CD14-positive monocyte (primary cell): ENCODE measurements at regions not wholly inside any gene's neighbourhood (a gene's known extent, or its start where the extent isn't known, plus 50 kb on each side); places are given as distances from the start of the nearest gene placed in this dataset.

Source experiments
- DNase-seq, 3 donors: peaks; one replicate each; pipeline ENCODE4 v3.0.0-alpha.2; 2011 to 2022
- H2AFZ ChIP-seq: 2 replicates; pipeline ENCODE4 v1.6.0; 2012; ENCODE audit warnings: mild to moderate bottlenecking, low read depth, low read length, inconsistent platforms; ENCODE audit not compliant: insufficient read depth, poor library complexity, severe bottlenecking
- H3K27ac ChIP-seq, 2 donors: 1 replicate in 1 of 2; 2 replicates in 1 of 2; pipeline ENCODE4 v1.5.1; 2012 to 2013; ENCODE audit warnings: low read length in 2 of 2, control low read depth in 1 of 2, inconsistent platforms in 1 of 2, low read depth in 1 of 2, mild to moderate bottlenecking in 1 of 2
- H3K27me3 ChIP-seq, 2 donors: one replicate each; pipeline versions ENCODE4 v1.6.0 to v1.6.1; 2011 to 2013; ENCODE audit warnings: low read length in 2 of 2; ENCODE audit not compliant: control insufficient read depth in 2 of 2, insufficient read depth in 2 of 2
- H3K36me3 ChIP-seq, 2 donors: replicated peaks in 1 of 2; 1 replicate in 1 of 2; 2 replicates in 1 of 2; pipeline versions ENCODE4 v1.5.1 to v1.6.1; 2012 to 2013; ENCODE audit warnings: low read length in 2 of 2, control low read depth in 1 of 2, inconsistent platforms in 1 of 2, mild to moderate bottlenecking in 1 of 2; ENCODE audit not compliant: insufficient read depth in 2 of 2, control insufficient read depth in 1 of 2
- H3K4me1 ChIP-seq, 2 donors: 1 replicate in 1 of 2; 2 replicates in 1 of 2; pipeline versions ENCODE4 v1.5.1 to v1.6.1; 2012 to 2013; ENCODE audit warnings: low read length in 2 of 2, control low read depth in 1 of 2, inconsistent platforms in 1 of 2, mild to moderate bottlenecking in 1 of 2, moderate library complexity in 1 of 2; ENCODE audit not compliant: insufficient read depth in 2 of 2, control insufficient read depth in 1 of 2
- H3K4me2 ChIP-seq: replicated peaks from 2 replicates; pipeline ENCODE3; 2012; ENCODE audit warnings: low read length, moderate library complexity, mild to moderate bottlenecking; ENCODE audit not compliant: poor library complexity, severe bottlenecking; ENCODE audit errors: extremely low read depth
- H3K4me3 ChIP-seq, 3 experiments: fragments of 200-600 bp in 1 of 3; sonication (generic) in 1 of 3; replicated peaks in 1 of 3; 1 replicate in 2 of 3; 2 replicates in 1 of 3; pipeline ENCODE4 v1.5.1; 2011 to 2013; ENCODE audit warnings: low read length in 3 of 3, mild to moderate bottlenecking in 3 of 3, control low read depth in 2 of 3, low read depth in 2 of 3, inconsistent platforms in 1 of 3, moderate library complexity in 1 of 3
- H3K79me2 ChIP-seq: 2 replicates; pipeline ENCODE4 v1.6.0; 2012; ENCODE audit warnings: mild to moderate bottlenecking, control low read depth, inconsistent platforms, low read length, moderate library complexity; ENCODE audit not compliant: insufficient read depth
- H3K9ac ChIP-seq: 2 replicates; pipeline ENCODE4 v1.6.0; 2017; ENCODE audit warnings: low read length, mild to moderate bottlenecking; ENCODE audit not compliant: insufficient read depth, poor library complexity, severe bottlenecking
- H3K9me3 ChIP-seq, 2 donors: replicated peaks in 1 of 2; 1 replicate in 1 of 2; 2 replicates in 1 of 2; pipeline versions ENCODE4 v1.5.1 to v1.6.1; 2012 to 2013; ENCODE audit warnings: low read length in 2 of 2, control low read depth in 1 of 2; ENCODE audit not compliant: control insufficient read depth in 1 of 2, insufficient read depth in 1 of 2
- H4K20me1 ChIP-seq: 2 replicates; pipeline ENCODE4 v1.6.0; 2012; ENCODE audit warnings: mild to moderate bottlenecking, low read length, control low read depth, moderate library complexity; ENCODE audit not compliant: insufficient read depth
- H3K27ac Mint-ChIP-seq, 7 donors: one replicate each; pipeline ENCODE4 v1.8.0; 2020; ENCODE audit warnings: mild to moderate bottlenecking in 7 of 7, mixed read lengths in 7 of 7, moderate library complexity in 6 of 7, inconsistent platforms in 2 of 7
- H3K27me3 Mint-ChIP-seq, 3 donors: one replicate each; pipeline ENCODE4 v1.8.0; 2021 to 2022; ENCODE audit warnings: low read depth in 3 of 3, mild to moderate bottlenecking in 3 of 3, mixed read lengths in 3 of 3, moderate library complexity in 3 of 3, inconsistent platforms in 1 of 3
- H3K36me3 Mint-ChIP-seq, 2 donors: one replicate each; pipeline ENCODE4 v1.8.0; 2020; ENCODE audit warnings: mixed read lengths in 2 of 2, inconsistent platforms in 1 of 2, mild to moderate bottlenecking in 1 of 2
- H3K4me1 Mint-ChIP-seq: one replicate; pipeline ENCODE4 v1.8.0; 2020; ENCODE audit warnings: mild to moderate bottlenecking, mixed read lengths
- H3K4me3 Mint-ChIP-seq, 2 donors: one replicate each; pipeline ENCODE4 v1.8.0; 2020; ENCODE audit warnings: mild to moderate bottlenecking in 2 of 2, mixed read lengths in 2 of 2, moderate library complexity in 1 of 2
- H3K9me3 Mint-ChIP-seq, 7 donors: one replicate each; pipeline ENCODE4 v1.8.0; 2020 to 2022; ENCODE audit warnings: mixed read lengths in 7 of 7, mild to moderate bottlenecking in 6 of 7, moderate library complexity in 6 of 7, inconsistent platforms in 2 of 7
- CTCF ChIP-seq: fragments of 200-600 bp; IDR thresholded peaks from one replicate; pipeline ENCODE4 v1.8.0; 2022; ENCODE audit warnings: antibody characterized with exemption, mild to moderate bottlenecking
- WGBS: methylation state at CpG from one replicate; pipeline ENCODE4 v1.1.5; 2013; ENCODE audit warnings: missing lambda C conversion rate; ENCODE audit not compliant: insufficient coverage; 5-methylcytosine and 5-hydroxymethylcytosine counted together
- intact Hi-C, 2 donors: fragments of 100-400 bp; cut with micrococcal nuclease; formaldehyde crosslinking; loops; one replicate each; pipeline versions ENCODE4 v1.15.0 to v1.15.1; 2023

- H3K4me2 ChIP-seq: peak overlapping the region; percentile 23
- Mint-ChIP-seq H3K4me3 (peak overlapping the region in 1 of 2 donors; percentile 22), H3K27me3 (peaks cover 0 to 2% (median 0%) of the 10 kb centered on the region in 3 donors), H3K9me3 (peaks cover 0 to 2% (median 0%) of the 10 kb centered on the region in 7 donors), H3K36me3 (no peaks in the 10 kb centered on the region), H3K27ac (peak overlapping the region; percentile 62 to 92 (median 84)), H3K4me1 (peaks cover 70% of the 10 kb centered on the region)
- intact Hi-C loops: no loop called here
- DNase-seq: peak in 1 of 3 donors; percentile 44
- no peaks in the 10 kb centered on the region for H3K79me2 ChIP-seq
- H3K4me1 ChIP-seq: peaks cover 65 to 75% of the 10 kb centered on the region in 2 donors
- H3K4me3 ChIP-seq: peak overlapping the region in 1 of 3 experiments; percentile 34
- no peaks in the 10 kb centered on the region for H4K20me1 ChIP-seq
- peak overlapping the region; percentile 20 for H2AFZ ChIP-seq
- peak overlapping the region; percentile 25 to 79 for H3K27ac ChIP-seq
- no peak overlapping the region for H3K9ac ChIP-seq
- H3K9me3 ChIP-seq: no peaks in the 10 kb centered on the region
- no peaks in the 10 kb centered on the region for H3K36me3 ChIP-seq
- no peaks in the 10 kb centered on the region for H3K27me3 ChIP-seq
- no CpG with 5 or more reads among the region's 6 CpGs for WGBS
- no peak for TF ChIP-seq CTCF
Observed at GRCh38 chr20:1831096-1831495, 64.1 kb upstream of the SIRPA start.

- Mint-ChIP-seq H3K4me1 (peaks cover 71% of the 10 kb centered on the region), H3K27me3 (peaks cover 0 to under 1% (median 0%) of the 10 kb centered on the region in 3 donors), H3K36me3 (no peaks in the 10 kb centered on the region), H3K9me3 (peaks cover 0 to 2% (median 0%) of the 10 kb centered on the region in 7 donors), H3K4me3 (no peak overlapping the region), H3K27ac (peak overlapping the region; percentile 54 to 92 (median 80))
- intact Hi-C loops: no loop called here
- Histone ChIP-seq H4K20me1 (no peaks in the 10 kb centered on the region), H2AFZ (no peak overlapping the region), H3K79me2 (no peaks in the 10 kb centered on the region), H3K4me3 (peak overlapping the region in 1 of 3 experiments; percentile 34), H3K27me3 (no peaks in the 10 kb centered on the region), H3K9ac (no peak overlapping the region), H3K4me1 (peaks cover 67 to 75% of the 10 kb centered on the region in 2 donors), H3K27ac (peak overlapping the region; percentile 78 to 79), H3K9me3 (no peaks in the 10 kb centered on the region), H3K4me2 (peak overlapping the region; percentile 23), H3K36me3 (no peaks in the 10 kb centered on the region)
- no peak for TF ChIP-seq CTCF
- DNase-seq: no peak
- 97% methylated on average over 7 of the region's 7 CpGs for WGBS
Observed at GRCh38 chr20:1830240-1830639, 65.0 kb upstream of the SIRPA start.
